GM23338 (cell line): ENCODE measurements at regions not wholly inside any gene's neighbourhood (a gene's known extent, or its start where the extent isn't known, plus 50 kb on each side); places are given as distances from the start of the nearest gene placed in this dataset.

ENCODE experiments used
- CREB1 ChIP-seq: fragments of 250-450 bp; sonication (Bioruptor Pico); IDR thresholded peaks from 2 replicates; pipeline ENCODE4 v1.5.0; 2020; ENCODE audit warnings: low read depth, mild to moderate bottlenecking, moderate library complexity
- EZH2 ChIP-seq: fragments of 200-600 bp; sonication (generic); IDR thresholded peaks from one replicate; pipeline ENCODE4 v1.8.0; 2017; ENCODE audit warnings: antibody characterized with exemption, mild to moderate bottlenecking, low read depth; ENCODE audit not compliant: unreplicated experiment
- EZH2phosphoT487 ChIP-seq: fragments of 200-600 bp; sonication (generic); IDR thresholded peaks from one replicate; pipeline ENCODE4 v1.8.1; 2018; ENCODE audit warnings: antibody characterized with exemption; ENCODE audit not compliant: unreplicated experiment
- POLR2AphosphoS5 ChIP-seq: IDR thresholded peaks from 2 replicates; pipeline ENCODE4 v1.6.1; 2016; ENCODE audit warnings: antibody characterized with exemption, low read depth
- STAT1 ChIP-seq: IDR thresholded peaks from one replicate; pipeline ENCODE4 v1.6.1; 2016; ENCODE audit warnings: antibody characterized with exemption; ENCODE audit not compliant: unreplicated experiment
- TF ChIP-seq, protein P1 (sequence below), 2 experiments: fragments of 200-600 bp in 1 of 2; sonication (generic) in 1 of 2; conservative IDR thresholded peaks; 2 replicates each; pipeline versions ENCODE4 v1.5.1 to v1.6.1; 2016 to 2017; ENCODE audit warnings: antibody characterized with exemption in 2 of 2, low read depth in 2 of 2, mild to moderate bottlenecking in 2 of 2, moderate library complexity in 1 of 2
- TF ChIP-seq, protein P2 (sequence below): fragments of 250-450 bp; sonication (Bioruptor Pico); IDR thresholded peaks from 2 replicates; pipeline ENCODE4 v1.5.0; 2020; ENCODE audit warnings: mild to moderate bottlenecking, moderate library complexity
- TF ChIP-seq, protein P3 (sequence below): IDR thresholded peaks from 2 replicates; pipeline ENCODE4 v1.6.1; 2016; ENCODE audit warnings: antibody characterized with exemption
- TF ChIP-seq, protein P4 (sequence below): IDR thresholded peaks from one replicate; pipeline ENCODE4 v1.6.1; 2018; ENCODE audit warnings: antibody characterized with exemption; ENCODE audit not compliant: unreplicated experiment

DNA sequence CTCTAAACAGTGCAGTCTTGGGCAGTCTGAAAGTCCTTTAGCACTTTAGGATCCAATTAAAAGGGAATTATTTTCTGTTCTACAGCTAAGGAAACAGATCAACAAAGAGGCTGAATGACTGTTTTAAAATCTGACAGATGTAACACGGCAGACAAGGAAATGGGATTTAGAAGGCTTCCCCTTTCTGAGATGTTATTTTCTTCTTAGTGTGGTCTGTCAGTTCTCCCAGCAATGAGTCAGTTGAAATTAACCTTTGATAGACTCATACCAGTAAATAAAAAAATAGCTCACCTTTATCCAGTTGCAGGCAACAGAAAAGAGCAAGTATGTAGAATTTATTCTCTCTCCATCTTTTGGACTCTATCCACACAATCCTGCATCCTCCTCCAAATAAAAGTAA, 98.1 kb downstream of the NEDD1 start:
- TF ChIP-seq, protein P1, sequence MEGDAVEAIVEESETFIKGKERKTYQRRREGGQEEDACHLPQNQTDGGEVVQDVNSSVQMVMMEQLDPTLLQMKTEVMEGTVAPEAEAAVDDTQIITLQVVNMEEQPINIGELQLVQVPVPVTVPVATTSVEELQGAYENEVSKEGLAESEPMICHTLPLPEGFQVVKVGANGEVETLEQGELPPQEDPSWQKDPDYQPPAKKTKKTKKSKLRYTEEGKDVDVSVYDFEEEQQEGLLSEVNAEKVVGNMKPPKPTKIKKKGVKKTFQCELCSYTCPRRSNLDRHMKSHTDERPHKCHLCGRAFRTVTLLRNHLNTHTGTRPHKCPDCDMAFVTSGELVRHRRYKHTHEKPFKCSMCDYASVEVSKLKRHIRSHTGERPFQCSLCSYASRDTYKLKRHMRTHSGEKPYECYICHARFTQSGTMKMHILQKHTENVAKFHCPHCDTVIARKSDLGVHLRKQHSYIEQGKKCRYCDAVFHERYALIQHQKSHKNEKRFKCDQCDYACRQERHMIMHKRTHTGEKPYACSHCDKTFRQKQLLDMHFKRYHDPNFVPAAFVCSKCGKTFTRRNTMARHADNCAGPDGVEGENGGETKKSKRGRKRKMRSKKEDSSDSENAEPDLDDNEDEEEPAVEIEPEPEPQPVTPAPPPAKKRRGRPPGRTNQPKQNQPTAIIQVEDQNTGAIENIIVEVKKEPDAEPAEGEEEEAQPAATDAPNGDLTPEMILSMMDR (conservative IDR thresholded peaks at IDR 0.05; ENCODE audit: low read depth in 2 of 2), result no peak
- TF ChIP-seq, protein P2, sequence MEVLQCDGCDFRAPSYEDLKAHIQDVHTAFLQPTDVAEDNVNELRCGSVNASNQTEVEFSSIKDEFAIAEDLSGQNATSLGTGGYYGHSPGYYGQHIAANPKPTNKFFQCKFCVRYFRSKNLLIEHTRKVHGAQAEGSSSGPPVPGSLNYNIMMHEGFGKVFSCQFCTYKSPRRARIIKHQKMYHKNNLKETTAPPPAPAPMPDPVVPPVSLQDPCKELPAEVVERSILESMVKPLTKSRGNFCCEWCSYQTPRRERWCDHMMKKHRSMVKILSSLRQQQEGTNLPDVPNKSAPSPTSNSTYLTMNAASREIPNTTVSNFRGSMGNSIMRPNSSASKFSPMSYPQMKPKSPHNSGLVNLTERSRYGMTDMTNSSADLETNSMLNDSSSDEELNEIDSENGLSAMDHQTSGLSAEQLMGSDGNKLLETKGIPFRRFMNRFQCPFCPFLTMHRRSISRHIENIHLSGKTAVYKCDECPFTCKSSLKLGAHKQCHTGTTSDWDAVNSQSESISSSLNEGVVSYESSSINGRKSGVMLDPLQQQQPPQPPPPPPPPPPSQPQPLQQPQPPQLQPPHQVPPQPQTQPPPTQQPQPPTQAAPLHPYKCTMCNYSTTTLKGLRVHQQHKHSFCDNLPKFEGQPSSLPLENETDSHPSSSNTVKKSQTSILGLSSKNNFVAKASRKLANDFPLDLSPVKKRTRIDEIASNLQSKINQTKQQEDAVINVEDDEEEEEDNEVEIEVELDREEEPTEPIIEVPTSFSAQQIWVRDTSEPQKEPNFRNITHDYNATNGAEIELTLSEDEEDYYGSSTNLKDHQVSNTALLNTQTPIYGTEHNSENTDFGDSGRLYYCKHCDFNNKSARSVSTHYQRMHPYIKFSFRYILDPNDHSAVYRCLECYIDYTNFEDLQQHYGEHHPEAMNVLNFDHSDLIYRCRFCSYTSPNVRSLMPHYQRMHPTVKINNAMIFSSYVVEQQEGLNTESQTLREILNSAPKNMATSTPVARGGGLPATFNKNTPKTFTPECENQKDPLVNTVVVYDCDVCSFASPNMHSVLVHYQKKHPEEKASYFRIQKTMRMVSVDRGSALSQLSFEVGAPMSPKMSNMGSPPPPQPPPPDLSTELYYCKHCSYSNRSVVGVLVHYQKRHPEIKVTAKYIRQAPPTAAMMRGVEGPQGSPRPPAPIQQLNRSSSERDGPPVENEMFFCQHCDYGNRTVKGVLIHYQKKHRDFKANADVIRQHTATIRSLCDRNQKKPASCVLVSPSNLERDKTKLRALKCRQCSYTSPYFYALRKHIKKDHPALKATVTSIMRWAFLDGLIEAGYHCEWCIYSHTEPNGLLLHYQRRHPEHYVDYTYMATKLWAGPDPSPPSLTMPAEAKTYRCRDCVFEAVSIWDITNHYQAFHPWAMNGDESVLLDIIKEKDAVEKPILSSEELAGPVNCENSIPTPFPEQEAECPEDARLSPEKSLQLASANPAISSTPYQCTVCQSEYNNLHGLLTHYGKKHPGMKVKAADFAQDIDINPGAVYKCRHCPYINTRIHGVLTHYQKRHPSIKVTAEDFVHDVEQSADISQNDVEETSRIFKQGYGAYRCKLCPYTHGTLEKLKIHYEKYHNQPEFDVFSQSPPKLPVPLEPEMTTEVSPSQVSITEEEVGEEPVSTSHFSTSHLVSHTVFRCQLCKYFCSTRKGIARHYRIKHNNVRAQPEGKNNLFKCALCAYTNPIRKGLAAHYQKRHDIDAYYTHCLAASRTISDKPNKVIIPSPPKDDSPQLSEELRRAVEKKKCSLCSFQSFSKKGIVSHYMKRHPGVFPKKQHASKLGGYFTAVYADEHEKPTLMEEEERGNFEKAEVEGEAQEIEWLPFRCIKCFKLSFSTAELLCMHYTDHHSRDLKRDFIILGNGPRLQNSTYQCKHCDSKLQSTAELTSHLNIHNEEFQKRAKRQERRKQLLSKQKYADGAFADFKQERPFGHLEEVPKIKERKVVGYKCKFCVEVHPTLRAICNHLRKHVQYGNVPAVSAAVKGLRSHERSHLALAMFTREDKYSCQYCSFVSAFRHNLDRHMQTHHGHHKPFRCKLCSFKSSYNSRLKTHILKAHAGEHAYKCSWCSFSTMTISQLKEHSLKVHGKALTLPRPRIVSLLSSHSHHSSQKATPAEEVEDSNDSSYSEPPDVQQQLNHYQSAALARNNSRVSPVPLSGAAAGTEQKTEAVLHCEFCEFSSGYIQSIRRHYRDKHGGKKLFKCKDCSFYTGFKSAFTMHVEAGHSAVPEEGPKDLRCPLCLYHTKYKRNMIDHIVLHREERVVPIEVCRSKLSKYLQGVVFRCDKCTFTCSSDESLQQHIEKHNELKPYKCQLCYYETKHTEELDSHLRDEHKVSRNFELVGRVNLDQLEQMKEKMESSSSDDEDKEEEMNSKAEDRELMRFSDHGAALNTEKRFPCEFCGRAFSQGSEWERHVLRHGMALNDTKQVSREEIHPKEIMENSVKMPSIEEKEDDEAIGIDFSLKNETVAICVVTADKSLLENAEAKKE, result no peak
- TF ChIP-seq POLR2AphosphoS5 (no peak), EZH2 (no peak), STAT1 (no peak), EZH2phosphoT487 (no peak), CREB1 (CRISPR knock-in tag) (no peak)
- TF ChIP-seq, protein P3, sequence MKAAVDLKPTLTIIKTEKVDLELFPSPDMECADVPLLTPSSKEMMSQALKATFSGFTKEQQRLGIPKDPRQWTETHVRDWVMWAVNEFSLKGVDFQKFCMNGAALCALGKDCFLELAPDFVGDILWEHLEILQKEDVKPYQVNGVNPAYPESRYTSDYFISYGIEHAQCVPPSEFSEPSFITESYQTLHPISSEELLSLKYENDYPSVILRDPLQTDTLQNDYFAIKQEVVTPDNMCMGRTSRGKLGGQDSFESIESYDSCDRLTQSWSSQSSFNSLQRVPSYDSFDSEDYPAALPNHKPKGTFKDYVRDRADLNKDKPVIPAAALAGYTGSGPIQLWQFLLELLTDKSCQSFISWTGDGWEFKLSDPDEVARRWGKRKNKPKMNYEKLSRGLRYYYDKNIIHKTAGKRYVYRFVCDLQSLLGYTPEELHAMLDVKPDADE, result no peak
- TF ChIP-seq, protein P4, sequence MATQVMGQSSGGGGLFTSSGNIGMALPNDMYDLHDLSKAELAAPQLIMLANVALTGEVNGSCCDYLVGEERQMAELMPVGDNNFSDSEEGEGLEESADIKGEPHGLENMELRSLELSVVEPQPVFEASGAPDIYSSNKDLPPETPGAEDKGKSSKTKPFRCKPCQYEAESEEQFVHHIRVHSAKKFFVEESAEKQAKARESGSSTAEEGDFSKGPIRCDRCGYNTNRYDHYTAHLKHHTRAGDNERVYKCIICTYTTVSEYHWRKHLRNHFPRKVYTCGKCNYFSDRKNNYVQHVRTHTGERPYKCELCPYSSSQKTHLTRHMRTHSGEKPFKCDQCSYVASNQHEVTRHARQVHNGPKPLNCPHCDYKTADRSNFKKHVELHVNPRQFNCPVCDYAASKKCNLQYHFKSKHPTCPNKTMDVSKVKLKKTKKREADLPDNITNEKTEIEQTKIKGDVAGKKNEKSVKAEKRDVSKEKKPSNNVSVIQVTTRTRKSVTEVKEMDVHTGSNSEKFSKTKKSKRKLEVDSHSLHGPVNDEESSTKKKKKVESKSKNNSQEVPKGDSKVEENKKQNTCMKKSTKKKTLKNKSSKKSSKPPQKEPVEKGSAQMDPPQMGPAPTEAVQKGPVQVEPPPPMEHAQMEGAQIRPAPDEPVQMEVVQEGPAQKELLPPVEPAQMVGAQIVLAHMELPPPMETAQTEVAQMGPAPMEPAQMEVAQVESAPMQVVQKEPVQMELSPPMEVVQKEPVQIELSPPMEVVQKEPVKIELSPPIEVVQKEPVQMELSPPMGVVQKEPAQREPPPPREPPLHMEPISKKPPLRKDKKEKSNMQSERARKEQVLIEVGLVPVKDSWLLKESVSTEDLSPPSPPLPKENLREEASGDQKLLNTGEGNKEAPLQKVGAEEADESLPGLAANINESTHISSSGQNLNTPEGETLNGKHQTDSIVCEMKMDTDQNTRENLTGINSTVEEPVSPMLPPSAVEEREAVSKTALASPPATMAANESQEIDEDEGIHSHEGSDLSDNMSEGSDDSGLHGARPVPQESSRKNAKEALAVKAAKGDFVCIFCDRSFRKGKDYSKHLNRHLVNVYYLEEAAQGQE, result no peak
